ENCODE measurements at regions not wholly inside any gene's neighbourhood (a gene's known extent, or its start where the extent isn't known, plus 50 kb on each side); places are given as distances from the start of the nearest gene placed in this dataset.
"Not testable (repeated sequence)": the region's sequence is repeated elsewhere in the genome, so short reads cannot be mapped to it uniquely, and the experiment has no call there.

DNA sequence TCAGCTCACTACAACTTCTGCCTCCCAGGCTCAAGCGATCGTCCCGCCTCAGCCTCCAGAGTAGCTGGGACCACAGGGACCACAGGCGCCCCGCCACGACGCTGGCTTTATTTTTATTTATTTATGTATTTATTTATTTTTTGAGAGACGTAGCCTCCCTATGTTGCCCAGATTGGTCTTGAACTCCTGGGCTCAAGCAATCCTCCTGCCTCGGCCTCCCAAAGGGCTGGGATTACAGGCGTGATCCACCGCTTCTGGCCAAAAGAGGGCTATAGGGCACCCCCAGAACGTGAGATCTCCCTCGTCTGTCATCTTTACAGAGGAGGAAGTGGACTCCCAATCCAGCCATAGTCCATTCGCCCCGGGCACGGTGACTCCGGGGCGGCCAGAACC is 125.1 kb upstream of the PTPN20 start:
- TF ChIP-seq, protein P1, sequence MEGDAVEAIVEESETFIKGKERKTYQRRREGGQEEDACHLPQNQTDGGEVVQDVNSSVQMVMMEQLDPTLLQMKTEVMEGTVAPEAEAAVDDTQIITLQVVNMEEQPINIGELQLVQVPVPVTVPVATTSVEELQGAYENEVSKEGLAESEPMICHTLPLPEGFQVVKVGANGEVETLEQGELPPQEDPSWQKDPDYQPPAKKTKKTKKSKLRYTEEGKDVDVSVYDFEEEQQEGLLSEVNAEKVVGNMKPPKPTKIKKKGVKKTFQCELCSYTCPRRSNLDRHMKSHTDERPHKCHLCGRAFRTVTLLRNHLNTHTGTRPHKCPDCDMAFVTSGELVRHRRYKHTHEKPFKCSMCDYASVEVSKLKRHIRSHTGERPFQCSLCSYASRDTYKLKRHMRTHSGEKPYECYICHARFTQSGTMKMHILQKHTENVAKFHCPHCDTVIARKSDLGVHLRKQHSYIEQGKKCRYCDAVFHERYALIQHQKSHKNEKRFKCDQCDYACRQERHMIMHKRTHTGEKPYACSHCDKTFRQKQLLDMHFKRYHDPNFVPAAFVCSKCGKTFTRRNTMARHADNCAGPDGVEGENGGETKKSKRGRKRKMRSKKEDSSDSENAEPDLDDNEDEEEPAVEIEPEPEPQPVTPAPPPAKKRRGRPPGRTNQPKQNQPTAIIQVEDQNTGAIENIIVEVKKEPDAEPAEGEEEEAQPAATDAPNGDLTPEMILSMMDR (conservative IDR thresholded peaks at IDR 0.05 in 1 of 2, IDR thresholded peaks at IDR 0.05 in 1 of 2; ENCODE audit: extremely low read depth in 1 of 2, insufficient read depth in 1 of 2, low read depth in 1 of 2, low read length in 2 of 2), result not testable (repeated sequence)
- not testable (repeated sequence) for TF ChIP-seq EZH2 (IDR thresholded peaks at IDR 0.05; ENCODE audit: borderline replicate concordance, low read length)
